HUES48 (cell line): ENCODE measurements at regions not wholly inside any gene's neighbourhood (a gene's known extent, or its start where the extent isn't known, plus 50 kb on each side); places are given as distances from the start of the nearest gene placed in this dataset.

Source experiments
- H3K27ac ChIP-seq: one replicate; pipeline ENCODE4 v1.7.0; 2013; ENCODE audit warnings: low read depth, low read length, inconsistent platforms
- H3K27me3 ChIP-seq: 2 replicates; pipeline ENCODE4 v1.6.1; 2013; ENCODE audit warnings: mild to moderate bottlenecking, low read length; ENCODE audit not compliant: control insufficient read depth, insufficient read depth
- H3K36me3 ChIP-seq: 2 replicates; pipeline ENCODE4 v1.6.1; 2013; ENCODE audit warnings: low read length; ENCODE audit not compliant: control insufficient read depth, insufficient read depth
- H3K4me1 ChIP-seq: 2 replicates; pipeline ENCODE4 v1.6.1; 2013; ENCODE audit warnings: mild to moderate bottlenecking, low read length; ENCODE audit not compliant: control insufficient read depth, insufficient read depth
- H3K4me3 ChIP-seq: 2 replicates; pipeline ENCODE4 v1.5.1; 2013; ENCODE audit warnings: mild to moderate bottlenecking, low read depth, low read length
- H3K9ac ChIP-seq: 2 replicates; pipeline ENCODE4 v1.6.1; 2013; ENCODE audit warnings: mild to moderate bottlenecking, low read depth, low read length, moderate library complexity
- H3K9me3 ChIP-seq: 2 replicates; pipeline ENCODE4 v1.6.1; 2013; ENCODE audit warnings: low read length; ENCODE audit not compliant: control insufficient read depth, insufficient read depth

DNA sequence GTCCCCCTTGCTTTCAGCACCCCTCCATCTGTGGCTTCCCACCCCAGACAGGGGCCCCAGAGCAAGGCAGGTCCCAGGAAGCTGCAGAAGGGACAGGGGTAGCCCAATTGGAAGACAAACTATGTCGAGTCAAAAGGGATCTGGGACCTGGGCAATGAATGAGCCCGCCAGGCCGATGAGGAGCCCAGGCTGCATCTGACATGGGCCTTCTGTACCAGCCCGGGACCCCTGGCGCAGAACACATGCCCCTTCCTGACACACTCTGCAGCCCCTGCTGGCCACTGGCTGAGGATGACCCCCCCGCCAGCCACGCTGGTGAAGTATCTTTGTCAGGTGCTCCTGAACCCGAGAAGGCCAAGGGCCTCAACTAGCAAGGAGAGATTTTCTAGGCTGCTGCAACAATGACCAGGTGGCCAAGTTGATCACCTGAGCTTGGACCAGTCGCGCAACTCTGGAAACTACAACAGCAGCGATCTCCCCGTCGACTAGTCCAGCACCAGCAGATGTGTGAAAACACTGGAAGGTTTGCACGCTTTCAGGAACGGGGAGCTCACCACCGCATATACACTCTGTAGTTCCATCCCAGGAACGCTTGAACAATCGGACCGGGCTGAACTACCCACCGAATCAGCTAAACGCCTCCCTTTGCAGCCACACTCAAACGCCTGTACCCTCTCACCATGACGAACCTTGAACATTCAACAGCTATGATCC is 119.0 kb downstream of the NCOR2 start:
- Histone ChIP-seq H3K27me3 (no peaks in the 10 kb centered on the region), H3K9me3 (no peaks in the 10 kb centered on the region), H3K9ac (no peak overlapping the region), H3K4me3 (no peak overlapping the region), H3K27ac (no peak overlapping the region), H3K36me3 (peaks cover 52% of the 10 kb centered on the region), H3K4me1 (no peaks in the 10 kb centered on the region)

DNA sequence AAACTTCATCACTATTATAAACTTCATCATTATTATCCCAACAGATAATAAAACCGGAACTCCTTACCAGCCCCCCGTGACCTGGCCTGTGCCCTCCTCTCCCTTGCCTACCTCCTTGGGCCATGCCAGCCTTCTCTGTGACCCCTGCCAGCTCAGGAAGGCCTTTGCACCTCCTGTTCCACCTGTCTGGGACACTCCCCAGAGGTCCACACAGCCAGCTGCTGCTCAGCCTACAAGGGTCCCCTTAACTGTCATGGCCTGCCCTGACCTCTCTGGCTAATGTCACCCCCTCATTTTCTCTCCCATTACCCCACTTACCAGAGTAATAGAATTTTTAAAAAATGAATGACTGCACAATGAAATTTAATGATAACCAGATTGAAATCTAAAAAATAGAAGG is 121.0 kb downstream of the NCOR2 start:
- no peak overlapping the region for H3K9ac ChIP-seq
- no peaks in the 10 kb centered on the region for H3K9me3 ChIP-seq
- H3K27me3 ChIP-seq: no peaks in the 10 kb centered on the region
- H3K27ac ChIP-seq: no peak overlapping the region
- no peaks in the 10 kb centered on the region for H3K4me1 ChIP-seq
- H3K36me3 ChIP-seq: peaks cover 62% of the 10 kb centered on the region
- H3K4me3 ChIP-seq: no peak overlapping the region

DNA sequence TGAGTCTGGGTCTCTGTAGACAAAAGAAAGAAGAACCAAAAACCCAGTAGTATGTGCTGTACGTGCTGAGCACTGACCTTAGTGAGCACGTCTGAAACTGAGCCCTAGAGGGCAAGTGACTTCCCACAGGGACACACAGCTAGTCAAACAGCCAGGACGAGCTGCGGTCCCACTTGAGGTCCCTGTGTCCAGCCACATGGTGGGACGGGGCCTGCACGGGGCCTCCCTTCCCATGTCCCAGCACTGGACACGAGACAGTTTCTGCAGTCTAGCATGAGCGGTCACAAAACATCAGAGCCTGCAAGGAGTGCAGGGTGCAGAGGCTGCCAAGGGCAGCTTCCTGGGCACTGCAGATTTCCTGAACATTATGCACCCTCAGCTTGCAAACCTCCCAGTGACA is 121.6 kb downstream of the NCOR2 start:
- H3K36me3 ChIP-seq: peaks cover 62% of the 10 kb centered on the region
- H3K9me3 ChIP-seq: no peaks in the 10 kb centered on the region
- no peak overlapping the region for H3K4me3 ChIP-seq
- H3K27ac ChIP-seq: no peak overlapping the region
- H3K27me3 ChIP-seq: no peaks in the 10 kb centered on the region
- no peak overlapping the region for H3K9ac ChIP-seq
- H3K4me1 ChIP-seq: no peaks in the 10 kb centered on the region

DNA sequence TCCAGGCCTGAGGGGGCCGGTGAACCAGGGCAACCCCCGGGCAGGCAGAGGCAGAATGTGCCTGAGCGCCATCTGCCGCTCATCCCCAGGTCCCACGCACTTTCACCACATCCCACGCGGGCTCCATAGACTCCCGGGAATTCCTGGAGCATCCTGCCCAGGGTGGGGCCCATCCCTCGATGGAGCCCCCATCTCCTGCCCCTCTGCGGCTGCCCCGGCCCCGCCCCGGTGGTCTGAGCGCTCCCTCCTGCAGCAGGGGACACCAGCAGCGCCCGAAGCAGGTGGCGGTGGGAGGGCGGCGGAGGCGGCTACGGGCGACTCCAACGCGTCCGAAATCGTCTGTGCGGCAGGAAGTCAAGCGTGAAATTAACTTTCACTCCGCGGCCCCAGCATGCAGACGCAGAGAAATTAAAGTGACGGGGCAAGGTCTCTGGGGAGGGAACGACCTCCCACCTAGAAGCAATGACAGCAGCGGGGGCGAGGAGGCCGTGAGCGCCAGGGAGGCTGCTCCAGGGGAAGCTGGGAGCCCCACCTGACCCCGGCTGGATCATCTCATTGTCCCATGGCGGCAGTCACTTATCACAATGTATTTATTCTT is 122.2 kb downstream of the NCOR2 start:
- Histone ChIP-seq H3K36me3 (peaks cover 61% of the 10 kb centered on the region), H3K4me1 (no peaks in the 10 kb centered on the region), H3K27ac (no peak overlapping the region), H3K4me3 (no peak overlapping the region), H3K27me3 (no peaks in the 10 kb centered on the region), H3K9ac (no peak overlapping the region), H3K9me3 (no peaks in the 10 kb centered on the region)

DNA sequence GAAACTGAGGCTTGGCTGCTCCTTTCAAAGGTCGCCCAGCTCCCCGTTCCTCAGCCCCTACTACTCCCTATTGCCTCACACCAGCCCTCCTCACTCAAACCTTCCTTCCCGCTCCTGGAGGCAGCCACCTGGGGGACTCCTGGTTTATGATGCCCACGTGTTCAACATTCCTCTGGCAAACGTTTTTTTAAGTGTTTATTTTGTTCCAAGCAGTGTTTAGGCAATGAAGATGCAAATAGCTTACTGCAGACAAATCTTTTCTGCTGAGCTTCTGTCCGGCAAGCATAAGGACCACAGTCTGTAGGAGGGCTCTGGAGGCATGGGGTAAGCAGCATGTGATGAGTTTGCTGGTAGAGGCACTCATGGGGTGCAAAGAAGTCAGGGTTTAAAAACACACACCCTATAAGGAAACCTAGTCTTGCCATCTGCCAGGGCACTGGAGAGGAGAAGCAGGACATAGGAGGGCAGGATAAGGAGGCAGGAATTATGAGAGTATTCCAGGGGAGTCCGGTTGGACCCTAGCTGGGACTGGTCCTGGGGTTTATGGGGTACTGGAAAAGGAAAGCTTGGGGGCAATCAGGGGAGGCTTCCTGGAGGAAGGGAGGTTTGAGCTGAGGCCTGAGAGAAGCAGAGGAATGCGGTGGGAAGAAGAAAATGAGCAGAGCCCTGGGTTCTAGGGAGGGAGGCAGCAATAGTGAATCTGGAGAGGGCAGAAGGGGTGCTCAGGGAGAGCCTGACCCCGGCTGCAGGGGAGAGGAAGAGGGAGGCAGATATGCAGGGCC is 123.3 kb downstream of the NCOR2 start:
- Histone ChIP-seq H3K4me1 (no peaks in the 10 kb centered on the region), H3K4me3 (no peak overlapping the region), H3K9ac (no peak overlapping the region), H3K27ac (no peak overlapping the region), H3K27me3 (peaks cover 2% of the 10 kb centered on the region; the same call in 1 of the 2 replicates), H3K36me3 (peaks cover 52% of the 10 kb centered on the region), H3K9me3 (no peaks in the 10 kb centered on the region)

DNA sequence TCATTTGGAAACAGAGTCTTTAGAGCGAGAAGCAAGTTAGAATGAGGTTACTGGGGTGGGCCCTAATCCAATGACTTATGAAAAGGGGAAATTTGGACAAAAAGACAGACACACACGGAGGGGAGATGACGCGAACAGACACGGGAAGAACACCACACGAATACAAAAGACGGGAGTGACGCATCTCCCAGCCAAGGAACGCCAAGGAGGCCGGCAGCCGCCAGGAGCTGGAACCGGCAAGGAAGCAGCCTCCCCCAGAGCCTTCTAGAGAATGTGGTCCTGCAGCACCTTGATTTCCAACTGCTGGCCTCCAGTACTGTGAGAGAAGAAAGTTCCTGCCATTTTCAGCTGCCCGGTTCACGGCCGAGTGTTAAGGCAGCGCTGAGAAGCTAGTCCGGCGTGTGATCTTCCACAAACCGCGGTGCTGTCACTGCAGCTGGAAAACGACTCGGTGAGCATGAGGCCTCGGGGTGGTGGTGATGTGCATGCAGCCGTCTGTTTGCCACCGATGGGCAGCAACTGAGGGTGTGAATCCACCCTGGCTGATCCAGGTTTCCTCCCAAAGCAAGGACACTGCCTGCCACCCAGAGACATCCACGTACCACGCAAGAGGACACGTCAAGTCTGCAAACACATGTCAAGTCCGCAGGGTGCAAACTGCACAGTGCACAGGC is 124.5 kb downstream of the NCOR2 start:
- Histone ChIP-seq H3K36me3 (peaks cover 42% of the 10 kb centered on the region), H3K27ac (no peak overlapping the region), H3K4me1 (no peaks in the 10 kb centered on the region), H3K9ac (no peak overlapping the region), H3K9me3 (no peaks in the 10 kb centered on the region), H3K4me3 (no peak overlapping the region), H3K27me3 (peaks cover 8% of the 10 kb centered on the region; the same call in 1 of the 2 replicates)

DNA sequence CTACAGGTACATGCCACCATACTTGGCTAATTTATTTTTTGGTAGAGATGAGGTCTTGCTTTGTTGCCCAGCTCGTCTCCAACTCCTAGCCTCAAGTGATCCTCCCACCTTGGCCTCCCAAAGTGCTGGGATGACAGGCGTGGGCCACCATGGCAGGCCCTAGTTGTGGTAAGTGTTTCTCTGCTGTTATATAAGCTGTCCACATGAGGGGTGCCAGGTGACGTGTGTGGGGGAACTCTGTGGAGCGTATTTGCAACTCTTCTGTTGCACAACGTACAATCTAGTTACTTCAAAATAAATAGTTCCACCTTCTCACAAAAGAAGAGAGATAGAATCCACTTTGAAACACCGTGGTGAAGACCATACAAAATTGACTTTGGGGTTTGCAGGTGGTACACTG is 125.1 kb downstream of the NCOR2 start:
- no peak overlapping the region for H3K27ac ChIP-seq
- H3K4me1 ChIP-seq: no peaks in the 10 kb centered on the region
- H3K36me3 ChIP-seq: peaks cover 40% of the 10 kb centered on the region
- H3K27me3 ChIP-seq: peaks cover 8% of the 10 kb centered on the region; the same call in 1 of the 2 replicates
- no peaks in the 10 kb centered on the region for H3K9me3 ChIP-seq
- no peak overlapping the region for H3K9ac ChIP-seq
- no peak overlapping the region for H3K4me3 ChIP-seq

DNA sequence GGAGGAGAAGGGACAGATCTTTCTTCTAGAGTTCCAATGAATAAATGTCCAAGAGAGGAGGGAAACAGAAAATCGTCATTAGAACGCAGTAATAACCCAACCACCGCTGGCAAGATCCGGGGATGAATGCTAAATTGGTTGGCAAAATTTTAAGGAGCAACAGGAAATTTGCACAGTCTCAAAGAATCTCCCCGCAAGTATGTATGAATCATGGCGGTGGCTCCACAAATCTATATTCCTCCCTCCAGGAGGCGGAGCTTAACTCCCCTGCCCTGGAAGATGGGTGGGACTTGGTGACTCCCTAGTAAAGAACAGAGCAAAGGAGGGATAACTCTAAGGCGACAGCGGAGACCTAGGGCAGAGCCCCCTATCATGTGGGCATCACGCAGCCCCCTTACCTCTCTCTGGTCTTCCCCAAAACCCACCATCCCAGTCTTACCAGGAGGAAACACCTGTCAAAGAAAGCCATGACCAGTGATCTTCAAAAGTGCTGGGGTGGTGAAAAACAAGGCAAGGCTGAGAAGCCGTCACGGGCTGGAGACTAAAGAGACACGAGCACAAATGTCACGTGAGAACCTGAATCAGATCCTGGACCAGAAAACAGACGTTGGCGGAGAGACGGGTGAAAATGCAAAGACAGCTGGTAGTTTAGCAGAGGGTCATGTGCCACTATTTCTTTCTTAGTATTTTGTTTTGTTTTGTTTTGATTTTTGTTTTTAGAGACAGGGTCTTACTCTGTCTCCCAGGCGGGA is 125.8 kb downstream of the NCOR2 start:
- Histone ChIP-seq H3K27me3 (peaks cover 8% of the 10 kb centered on the region; the same call in 1 of the 2 replicates), H3K9me3 (no peaks in the 10 kb centered on the region), H3K9ac (no peak overlapping the region), H3K4me1 (no peaks in the 10 kb centered on the region), H3K4me3 (no peak overlapping the region), H3K27ac (no peak overlapping the region), H3K36me3 (peaks cover 37% of the 10 kb centered on the region)

DNA sequence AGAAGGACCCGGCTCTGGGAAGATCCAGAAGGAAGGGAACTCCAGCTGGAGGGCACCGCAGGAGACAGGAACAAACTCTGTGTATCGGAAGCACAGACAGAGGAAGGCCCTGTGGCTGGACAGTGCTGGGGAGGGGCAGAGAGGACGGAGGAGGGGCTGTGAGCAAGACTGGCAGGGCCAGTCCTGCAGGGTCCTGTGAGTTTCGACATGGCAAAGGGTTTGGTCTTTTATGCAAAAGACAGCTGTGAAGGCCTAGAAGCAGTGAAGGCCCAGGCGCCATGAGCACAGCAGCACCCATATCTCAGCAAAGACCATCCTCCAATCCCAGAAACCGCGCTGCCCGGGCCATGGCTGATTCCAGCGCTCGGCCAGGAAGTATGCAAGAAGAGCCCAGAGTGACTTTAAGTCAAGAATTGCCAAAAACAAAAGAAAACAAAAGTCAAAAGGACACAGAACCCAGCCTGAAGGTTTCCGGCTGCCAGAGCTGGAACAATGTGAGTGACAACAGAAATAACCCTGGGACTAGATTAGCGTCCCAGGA is 126.5 kb downstream of the NCOR2 start:
- peaks cover 8% of the 10 kb centered on the region; the same call in 1 of the 2 replicates for H3K27me3 ChIP-seq
- no peak overlapping the region for H3K9ac ChIP-seq
- H3K9me3 ChIP-seq: no peaks in the 10 kb centered on the region
- no peak overlapping the region for H3K4me3 ChIP-seq
- peaks cover 30% of the 10 kb centered on the region for H3K36me3 ChIP-seq
- no peaks in the 10 kb centered on the region for H3K4me1 ChIP-seq
- no peak overlapping the region for H3K27ac ChIP-seq

DNA sequence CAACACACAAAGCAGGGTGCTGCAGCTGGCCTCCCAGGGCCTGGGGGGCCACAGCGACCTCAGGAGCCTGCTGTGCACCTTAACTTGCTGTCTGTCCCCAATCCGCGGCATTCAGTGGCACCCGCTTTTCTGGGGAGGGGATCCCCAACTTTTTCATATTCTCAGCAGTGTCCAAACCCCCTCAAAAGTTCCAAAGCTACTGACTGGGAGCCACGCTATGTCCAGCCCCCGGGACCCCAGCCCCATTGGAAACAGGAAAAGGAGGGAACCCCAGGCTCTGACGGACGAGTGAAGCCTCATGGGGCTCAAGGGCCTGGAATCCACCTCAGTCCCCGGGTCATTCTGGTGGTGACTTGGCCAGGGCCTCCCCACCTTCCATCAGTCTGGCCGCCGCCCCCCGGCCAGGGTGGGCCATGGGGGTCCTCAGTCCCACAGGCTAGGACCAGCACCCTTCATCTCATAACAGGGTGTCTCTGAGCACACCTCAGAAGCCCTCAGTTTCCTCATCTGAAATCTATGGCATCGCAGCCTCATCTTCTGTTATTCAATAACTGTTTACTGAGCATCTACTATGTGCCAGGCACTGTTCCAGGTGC is 127.3 kb downstream of the NCOR2 start:
- Histone ChIP-seq H3K36me3 (peaks cover 28% of the 10 kb centered on the region; the same call in 1 of the 2 replicates), H3K4me3 (no peak overlapping the region), H3K9ac (no peak overlapping the region), H3K4me1 (peaks cover 5% of the 10 kb centered on the region; the same call in 1 of the 2 replicates), H3K27ac (no peak overlapping the region), H3K27me3 (peaks cover 8% of the 10 kb centered on the region; the same call in 1 of the 2 replicates), H3K9me3 (no peaks in the 10 kb centered on the region)
